Mesendoderm (in vitro differentiated cells): ENCODE measurements at regions not wholly inside any gene's neighbourhood (a gene's known extent, or its start where the extent isn't known, plus 50 kb on each side); places are given as distances from the start of the nearest gene placed in this dataset.

Source experiments
- DNase-seq: peaks from one replicate; pipeline ENCODE4 v3.0.0; 2013
- H2AK5ac ChIP-seq: 2 replicates; pipeline ENCODE4 v1.6.1; 2013; ENCODE audit warnings: low read length, inconsistent platforms
- H2BK120ac ChIP-seq: 2 replicates; pipeline ENCODE4 v1.6.1; 2013; ENCODE audit warnings: low read depth, mild to moderate bottlenecking, low read length, moderate library complexity, mixed read lengths
- H2BK15ac ChIP-seq: replicated peaks from 2 replicates; pipeline ENCODE4 v1.6.1; 2013; ENCODE audit warnings: low read depth, mild to moderate bottlenecking, moderate library complexity
- H2BK5ac ChIP-seq: 2 replicates; pipeline ENCODE4 v1.6.1; 2013; ENCODE audit warnings: low read length, inconsistent platforms
- H3K18ac ChIP-seq: 2 replicates; pipeline ENCODE4 v1.6.1; 2013; ENCODE audit warnings: mild to moderate bottlenecking, low read length, mixed read lengths
- H3K23ac ChIP-seq: one replicate; pipeline ENCODE4 v1.6.1; 2013; ENCODE audit warnings: low read length
- H3K27ac ChIP-seq: 2 replicates; pipeline ENCODE4 v1.5.1; 2013; ENCODE audit warnings: low read depth, mild to moderate bottlenecking, inconsistent platforms, low read length, moderate library complexity
- H3K27me3 ChIP-seq: 2 replicates; pipeline ENCODE4 v1.6.1; 2013; ENCODE audit warnings: low read length, control low read depth, mild to moderate bottlenecking, inconsistent platforms; ENCODE audit not compliant: insufficient read depth, poor library complexity
- H3K36me3 ChIP-seq: 2 replicates; pipeline ENCODE4 v1.6.1; 2013; ENCODE audit warnings: low read length, inconsistent platforms; ENCODE audit not compliant: control insufficient read depth, insufficient read depth
- H3K4ac ChIP-seq: one replicate; pipeline ENCODE4 v1.6.1; 2013; ENCODE audit warnings: low read depth, mild to moderate bottlenecking, low read length, moderate library complexity
- H3K4me1 ChIP-seq: 2 replicates; pipeline ENCODE4 v1.6.1; 2013; ENCODE audit warnings: low read depth, low read length, inconsistent platforms; ENCODE audit not compliant: control insufficient read depth
- H3K4me2 ChIP-seq: 2 replicates; pipeline ENCODE4 v1.6.1; 2013; ENCODE audit warnings: low read length
- H3K4me3 ChIP-seq: 2 replicates; pipeline ENCODE4 v1.5.1; 2013; ENCODE audit warnings: mild to moderate bottlenecking, low read length
- H3K56ac ChIP-seq: one replicate; pipeline ENCODE4 v1.6.1; 2013; ENCODE audit warnings: low read length
- H3K79me1 ChIP-seq: 2 replicates; pipeline ENCODE4 v1.6.1; 2013; ENCODE audit warnings: low read length, inconsistent platforms
- H3K79me2 ChIP-seq: 2 replicates; pipeline ENCODE4 v1.6.1; 2013; ENCODE audit warnings: mild to moderate bottlenecking, low read length; ENCODE audit not compliant: control insufficient read depth, insufficient read depth
- H3K9ac ChIP-seq: 2 replicates; pipeline ENCODE4 v1.6.1; 2013; ENCODE audit warnings: low read length, inconsistent platforms
- H4K5ac ChIP-seq: one replicate; pipeline ENCODE4 v1.6.1; 2013; ENCODE audit warnings: low read length
- H4K8ac ChIP-seq: one replicate; pipeline ENCODE4 v1.6.1; 2013; ENCODE audit warnings: low read depth, mild to moderate bottlenecking, control low read depth, low read length, moderate library complexity
- WGBS: extraction: QIAGEN DNeasy Blood & Tissue Kit; methylation state at CpG from one replicate; pipeline ENCODE4 v1.1.7; 2013; ENCODE audit warnings: low lambda C conversion rate, missing lambda C conversion rate; ENCODE audit not compliant: insufficient coverage; ENCODE audit errors: extremely low coverage; 5-methylcytosine and 5-hydroxymethylcytosine counted together

- no peak overlapping the region for H2BK120ac ChIP-seq
- no peak overlapping the region for H3K23ac ChIP-seq
- H3K4ac ChIP-seq: no peak overlapping the region
- WGBS: no CpG with 5 or more reads among the region's 1 CpG
- no peak overlapping the region for H3K9ac ChIP-seq
- no peak overlapping the region for H2BK5ac ChIP-seq
- no peak for DNase-seq
- no peak overlapping the region for H4K8ac ChIP-seq
- no peak overlapping the region for H2BK15ac ChIP-seq
- no peak overlapping the region for H3K18ac ChIP-seq
- no peak overlapping the region for H2AK5ac ChIP-seq
- no peaks in the 10 kb centered on the region for H3K36me3 ChIP-seq
- no peak overlapping the region for H3K27ac ChIP-seq
- H3K56ac ChIP-seq: no peak overlapping the region
- H3K4me3 ChIP-seq: no peak overlapping the region
- no peaks in the 10 kb centered on the region for H3K27me3 ChIP-seq
- H3K4me2 ChIP-seq: no peak overlapping the region
- no peaks in the 10 kb centered on the region for H3K79me2 ChIP-seq
- no peaks in the 10 kb centered on the region for H3K4me1 ChIP-seq
- no peaks in the 10 kb centered on the region for H3K79me1 ChIP-seq
- no peak overlapping the region for H4K5ac ChIP-seq
Measured at GRCh38 chr9:14462950-14463349, 149.0 kb upstream of the NFIB start.

GRCh38 chr9:14455243-14455642 is 141.3 kb upstream of the NFIB start:
- no CpG with 5 or more reads among the region's 2 CpGs for WGBS
- Histone ChIP-seq H2BK5ac (no peak overlapping the region), H4K5ac (no peak overlapping the region)

GRCh38 chr9:14453286-14453685 is 139.3 kb upstream of the NFIB start:
- no peak for DNase-seq
- no peak overlapping the region for H3K9ac ChIP-seq
- no peaks in the 10 kb centered on the region for H3K27me3 ChIP-seq
- no peaks in the 10 kb centered on the region for H3K79me2 ChIP-seq
- H2BK120ac ChIP-seq: no peak overlapping the region
- no peak overlapping the region for H3K27ac ChIP-seq
- H4K8ac ChIP-seq: no peak overlapping the region
- H3K4me2 ChIP-seq: no peak overlapping the region
- no peak overlapping the region for H3K4me3 ChIP-seq
- no peak overlapping the region for H4K5ac ChIP-seq
- H3K4me1 ChIP-seq: no peaks in the 10 kb centered on the region
- no peaks in the 10 kb centered on the region for H3K36me3 ChIP-seq
- no peak overlapping the region for H2BK15ac ChIP-seq
- H3K4ac ChIP-seq: no peak overlapping the region
- H2BK5ac ChIP-seq: no peak overlapping the region
- H3K56ac ChIP-seq: no peak overlapping the region
- H3K23ac ChIP-seq: no peak overlapping the region
- no peak overlapping the region for H2AK5ac ChIP-seq
- no peak overlapping the region for H3K18ac ChIP-seq
- H3K79me1 ChIP-seq: no peaks in the 10 kb centered on the region

More at GRCh38 chr9:14455243-14455642, 141.3 kb upstream of the NFIB start:
- Histone ChIP-seq H3K4me2 (no peak overlapping the region), H3K56ac (no peak overlapping the region), H2AK5ac (no peak overlapping the region), H3K9ac (no peak overlapping the region), H3K18ac (no peak overlapping the region), H3K4ac (no peak overlapping the region), H3K27me3 (no peaks in the 10 kb centered on the region), H3K27ac (no peak overlapping the region), H3K4me3 (no peak overlapping the region), H2BK15ac (no peak overlapping the region), H3K79me1 (no peaks in the 10 kb centered on the region), H2BK120ac (no peak overlapping the region), H3K23ac (no peak overlapping the region), H4K8ac (no peak overlapping the region), H3K4me1 (no peaks in the 10 kb centered on the region), H3K36me3 (no peaks in the 10 kb centered on the region), H3K79me2 (no peaks in the 10 kb centered on the region)
- no peak for DNase-seq

- no peak for DNase-seq
- no peak overlapping the region for H3K56ac ChIP-seq
- H2BK15ac ChIP-seq: no peak overlapping the region
- H2AK5ac ChIP-seq: no peak overlapping the region
- no peak overlapping the region for H4K8ac ChIP-seq
- no peak overlapping the region for H2BK5ac ChIP-seq
- no peak overlapping the region for H3K18ac ChIP-seq
- H4K5ac ChIP-seq: no peak overlapping the region
- no peak overlapping the region for H3K9ac ChIP-seq
- no peak overlapping the region for H3K27ac ChIP-seq
- H3K23ac ChIP-seq: no peak overlapping the region
- no CpG with 5 or more reads among the region's 1 CpG for WGBS
- no peak overlapping the region for H3K4me2 ChIP-seq
- H3K27me3 ChIP-seq: no peaks in the 10 kb centered on the region
- no peaks in the 10 kb centered on the region for H3K79me2 ChIP-seq
- H3K4me3 ChIP-seq: no peak overlapping the region
- H2BK120ac ChIP-seq: no peak overlapping the region
- H3K4ac ChIP-seq: no peak overlapping the region
- H3K4me1 ChIP-seq: no peaks in the 10 kb centered on the region
- H3K36me3 ChIP-seq: no peaks in the 10 kb centered on the region
- no peaks in the 10 kb centered on the region for H3K79me1 ChIP-seq
Measured at GRCh38 chr9:14452539-14452938, 138.6 kb upstream of the NFIB start.

- no peak overlapping the region for H3K23ac ChIP-seq
- no CpG with 5 or more reads among the region's 4 CpGs for WGBS
Measured at GRCh38 chr9:14451949-14452348, 138.0 kb upstream of the NFIB start.

GRCh38 chr9:14447103-14447502 is 133.2 kb upstream of the NFIB start:
- no peak overlapping the region for H2BK120ac ChIP-seq

More at GRCh38 chr9:14451949-14452348, 138.0 kb upstream of the NFIB start:
- Histone ChIP-seq H2AK5ac (no peak overlapping the region), H3K4ac (no peak overlapping the region), H3K4me2 (no peak overlapping the region), H4K8ac (no peak overlapping the region), H2BK15ac (no peak overlapping the region), H2BK120ac (no peak overlapping the region), H3K18ac (no peak overlapping the region), H3K4me1 (no peaks in the 10 kb centered on the region), H3K27me3 (no peaks in the 10 kb centered on the region), H3K79me2 (no peaks in the 10 kb centered on the region), H3K9ac (no peak overlapping the region), H3K27ac (no peak overlapping the region), H3K79me1 (no peaks in the 10 kb centered on the region), H3K56ac (no peak overlapping the region), H3K4me3 (no peak overlapping the region), H2BK5ac (no peak overlapping the region), H3K36me3 (no peaks in the 10 kb centered on the region), H4K5ac (no peak overlapping the region)
- DNase-seq: no peak

More at GRCh38 chr9:14447103-14447502, 133.2 kb upstream of the NFIB start:
- Histone ChIP-seq H4K5ac (no peak overlapping the region), H4K8ac (no peak overlapping the region), H2BK5ac (no peak overlapping the region), H3K9ac (no peak overlapping the region), H3K79me1 (no peaks in the 10 kb centered on the region), H3K18ac (no peak overlapping the region), H3K36me3 (no peaks in the 10 kb centered on the region), H3K4me3 (no peak overlapping the region), H3K23ac (no peak overlapping the region), H2AK5ac (no peak overlapping the region), H3K27me3 (no peaks in the 10 kb centered on the region), H3K27ac (no peak overlapping the region), H3K56ac (no peak overlapping the region), H2BK15ac (no peak overlapping the region), H3K4ac (no peak overlapping the region), H3K4me1 (no peaks in the 10 kb centered on the region), H3K4me2 (no peak overlapping the region), H3K79me2 (no peaks in the 10 kb centered on the region)
- no peak for DNase-seq
- no CpG with 5 or more reads among the region's 3 CpGs for WGBS
